Gastrocnemius medialis (tissue), 4 donors: ENCODE measurements at regions not wholly inside any gene's neighbourhood (a gene's known extent, or its start where the extent isn't known, plus 50 kb on each side); places are given as distances from the start of the nearest gene placed in this dataset.

Experiments used
- POLR2A ChIP-seq, 2 donors: fragments of 450-650 bp; IDR thresholded peaks; one replicate each; pipeline ENCODE4 v1.6.1; 2017; ENCODE audit warnings: antibody characterized with exemption in 2 of 2, mild to moderate bottlenecking in 2 of 2, moderate library complexity in 2 of 2
- TF ChIP-seq, protein P1 (sequence below), 5 experiments: fragments of 450-650 bp in 3 of 5; fragments of 200-600 bp in 2 of 5; sonication (generic) in 2 of 5; IDR thresholded peaks in 4 of 5; conservative IDR thresholded peaks in 1 of 5; 1 replicate in 4 of 5; 2 replicates in 1 of 5; pipeline ENCODE4 v1.5.1; 2016 to 2019; ENCODE audit warnings: antibody characterized with exemption in 5 of 5, mild to moderate bottlenecking in 3 of 5, moderate library complexity in 3 of 5

- TF ChIP-seq, protein P1, sequence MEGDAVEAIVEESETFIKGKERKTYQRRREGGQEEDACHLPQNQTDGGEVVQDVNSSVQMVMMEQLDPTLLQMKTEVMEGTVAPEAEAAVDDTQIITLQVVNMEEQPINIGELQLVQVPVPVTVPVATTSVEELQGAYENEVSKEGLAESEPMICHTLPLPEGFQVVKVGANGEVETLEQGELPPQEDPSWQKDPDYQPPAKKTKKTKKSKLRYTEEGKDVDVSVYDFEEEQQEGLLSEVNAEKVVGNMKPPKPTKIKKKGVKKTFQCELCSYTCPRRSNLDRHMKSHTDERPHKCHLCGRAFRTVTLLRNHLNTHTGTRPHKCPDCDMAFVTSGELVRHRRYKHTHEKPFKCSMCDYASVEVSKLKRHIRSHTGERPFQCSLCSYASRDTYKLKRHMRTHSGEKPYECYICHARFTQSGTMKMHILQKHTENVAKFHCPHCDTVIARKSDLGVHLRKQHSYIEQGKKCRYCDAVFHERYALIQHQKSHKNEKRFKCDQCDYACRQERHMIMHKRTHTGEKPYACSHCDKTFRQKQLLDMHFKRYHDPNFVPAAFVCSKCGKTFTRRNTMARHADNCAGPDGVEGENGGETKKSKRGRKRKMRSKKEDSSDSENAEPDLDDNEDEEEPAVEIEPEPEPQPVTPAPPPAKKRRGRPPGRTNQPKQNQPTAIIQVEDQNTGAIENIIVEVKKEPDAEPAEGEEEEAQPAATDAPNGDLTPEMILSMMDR (IDR thresholded peaks at IDR 0.05 in 4 of 5, conservative IDR thresholded peaks at IDR 0.05 in 1 of 5): no peak
- no peak for TF ChIP-seq POLR2A (IDR thresholded peaks at IDR 0.05)
Observed at GRCh38 chr20:51219544-51219943, 196.6 kb upstream of the KCNG1 start.
